Progenitor cell of endocrine pancreas (in vitro differentiated cells): ENCODE measurements at regions not wholly inside any gene's neighbourhood (a gene's known extent, or its start where the extent isn't known, plus 50 kb on each side); places are given as distances from the start of the nearest gene placed in this dataset.

ENCODE experiments used
- DNase-seq: peaks from one replicate; pipeline ENCODE4 v3.0.0; 2021; ENCODE audit warnings: low spot score; ENCODE audit not compliant: unreplicated experiment
- H3K27ac Mint-ChIP-seq: 2 replicates; pipeline ENCODE4 v1.8.0; 2021; ENCODE audit warnings: mild to moderate bottlenecking, moderate library complexity, mixed read lengths
- H3K27me3 Mint-ChIP-seq: 2 replicates; pipeline ENCODE4 v1.8.0; 2021; ENCODE audit warnings: mixed read lengths
- H3K36me3 Mint-ChIP-seq: 2 replicates; pipeline ENCODE4 v1.8.0; 2022; ENCODE audit warnings: mixed read lengths; ENCODE audit not compliant: insufficient read depth
- H3K4me1 Mint-ChIP-seq: 2 replicates; pipeline ENCODE4 v1.8.0; 2021; ENCODE audit warnings: low read depth, mixed read lengths
- H3K4me3 Mint-ChIP-seq: 2 replicates; pipeline ENCODE4 v1.8.0; 2021; ENCODE audit warnings: low read depth, mild to moderate bottlenecking, moderate library complexity, mixed read lengths
- H3K9me3 Mint-ChIP-seq: 2 replicates; pipeline ENCODE4 v1.8.0; 2021; ENCODE audit warnings: low read depth, mixed read lengths
- TF ChIP-seq, protein P1 (sequence below): fragments of 200-600 bp; sonication (generic); IDR thresholded peaks from one replicate; pipeline ENCODE4 v1.5.0; 2021; ENCODE audit warnings: antibody characterized with exemption, mild to moderate bottlenecking; ENCODE audit not compliant: unreplicated experiment

GRCh38 chr10:84783909-84784308, 455.5 kb downstream of the CCSER2 start:
- Mint-ChIP-seq H3K4me1 (peaks cover 6% of the 10 kb centered on the region), H3K36me3 (no peaks in the 10 kb centered on the region), H3K9me3 (peaks cover 7% of the 10 kb centered on the region), H3K27ac (no peak overlapping the region), H3K4me3 (no peak overlapping the region), H3K27me3 (no peaks in the 10 kb centered on the region)
- TF ChIP-seq, protein P1, sequence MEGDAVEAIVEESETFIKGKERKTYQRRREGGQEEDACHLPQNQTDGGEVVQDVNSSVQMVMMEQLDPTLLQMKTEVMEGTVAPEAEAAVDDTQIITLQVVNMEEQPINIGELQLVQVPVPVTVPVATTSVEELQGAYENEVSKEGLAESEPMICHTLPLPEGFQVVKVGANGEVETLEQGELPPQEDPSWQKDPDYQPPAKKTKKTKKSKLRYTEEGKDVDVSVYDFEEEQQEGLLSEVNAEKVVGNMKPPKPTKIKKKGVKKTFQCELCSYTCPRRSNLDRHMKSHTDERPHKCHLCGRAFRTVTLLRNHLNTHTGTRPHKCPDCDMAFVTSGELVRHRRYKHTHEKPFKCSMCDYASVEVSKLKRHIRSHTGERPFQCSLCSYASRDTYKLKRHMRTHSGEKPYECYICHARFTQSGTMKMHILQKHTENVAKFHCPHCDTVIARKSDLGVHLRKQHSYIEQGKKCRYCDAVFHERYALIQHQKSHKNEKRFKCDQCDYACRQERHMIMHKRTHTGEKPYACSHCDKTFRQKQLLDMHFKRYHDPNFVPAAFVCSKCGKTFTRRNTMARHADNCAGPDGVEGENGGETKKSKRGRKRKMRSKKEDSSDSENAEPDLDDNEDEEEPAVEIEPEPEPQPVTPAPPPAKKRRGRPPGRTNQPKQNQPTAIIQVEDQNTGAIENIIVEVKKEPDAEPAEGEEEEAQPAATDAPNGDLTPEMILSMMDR = no peak
- DNase-seq = no peak

DNA sequence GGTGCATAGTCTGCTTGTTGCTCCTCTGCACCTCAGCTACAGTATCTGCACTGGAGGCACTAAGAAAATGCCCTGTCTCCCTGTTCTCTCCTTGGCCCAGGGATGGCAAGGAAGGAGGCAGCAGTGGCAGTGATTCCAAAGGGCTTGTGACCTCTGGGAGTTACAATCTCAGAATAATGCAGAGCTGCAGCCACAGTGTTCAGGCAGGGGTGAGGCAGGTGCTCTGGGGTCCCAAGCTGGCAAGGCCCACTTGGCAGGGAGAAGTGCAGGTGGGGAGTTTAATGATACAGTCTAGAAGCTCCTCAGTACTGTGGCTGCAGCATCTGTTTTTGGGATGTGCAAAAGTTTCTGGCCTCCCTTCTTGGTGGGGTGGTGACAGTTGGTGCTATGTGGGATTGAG, 456.4 kb downstream of the CCSER2 start:
- Mint-ChIP-seq H3K36me3 (no peaks in the 10 kb centered on the region), H3K4me1 (peaks cover 6% of the 10 kb centered on the region), H3K27ac (no peak overlapping the region), H3K4me3 (no peak overlapping the region), H3K27me3 (no peaks in the 10 kb centered on the region), H3K9me3 (no peaks in the 10 kb centered on the region)
- no peak for DNase-seq
- TF ChIP-seq, protein P1 = no peak

DNA sequence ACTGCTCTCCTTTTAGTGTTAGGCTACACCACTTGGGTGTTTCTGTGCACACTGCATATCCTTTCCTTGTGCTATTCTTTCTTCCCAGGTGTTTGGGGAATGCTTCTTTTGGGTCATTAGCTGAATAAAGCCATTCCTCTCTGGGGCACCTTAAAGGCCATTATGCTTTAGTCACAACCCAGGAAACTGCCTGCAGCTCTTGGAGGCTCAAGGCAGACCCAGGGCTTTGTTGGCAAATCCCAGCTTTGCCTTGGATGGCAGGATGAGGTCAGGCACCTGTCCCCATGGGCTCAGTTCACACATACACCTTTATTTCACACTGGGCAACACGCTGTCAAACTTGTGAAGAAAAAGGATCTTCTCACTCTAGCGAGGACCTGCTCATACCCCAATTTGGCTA, 460.6 kb downstream of the CCSER2 start:
- H3K27ac Mint-ChIP-seq = no peak overlapping the region
- H3K4me1 Mint-ChIP-seq = peaks cover 3% of the 10 kb centered on the region
- DNase-seq = no peak
- H3K4me3 Mint-ChIP-seq = no peak overlapping the region
- no peaks in the 10 kb centered on the region for H3K27me3 Mint-ChIP-seq
- TF ChIP-seq, protein P1 = no peak
- H3K36me3 Mint-ChIP-seq = no peaks in the 10 kb centered on the region
- H3K9me3 Mint-ChIP-seq = no peaks in the 10 kb centered on the region

DNA sequence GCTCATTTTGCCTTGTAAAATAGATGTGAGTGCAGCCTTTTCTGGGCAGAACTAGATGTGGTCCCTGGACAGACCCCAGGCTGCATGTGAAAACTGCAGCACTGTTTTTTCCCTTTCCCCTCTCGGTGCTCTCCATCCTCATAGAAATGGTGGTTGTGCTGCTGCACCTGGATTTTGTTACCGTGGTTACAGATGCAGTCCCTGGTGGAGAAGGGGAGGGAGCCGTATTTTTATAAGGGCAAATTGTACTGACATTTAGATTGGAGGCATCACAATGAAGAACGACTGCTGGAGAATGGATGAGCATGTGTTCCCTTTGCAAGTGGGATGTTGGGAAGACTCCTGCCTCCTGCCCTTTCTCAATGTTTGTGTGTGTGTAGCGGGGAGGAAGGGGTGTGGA, 469.9 kb downstream of the CCSER2 start:
- no peak for DNase-seq
- Mint-ChIP-seq H3K36me3 (no peaks in the 10 kb centered on the region), H3K4me3 (no peak overlapping the region), H3K9me3 (peaks cover 4% of the 10 kb centered on the region), H3K27me3 (peaks cover 7% of the 10 kb centered on the region), H3K27ac (no peak overlapping the region), H3K4me1 (peaks cover 3% of the 10 kb centered on the region)
- TF ChIP-seq, protein P1 = no peak

DNA sequence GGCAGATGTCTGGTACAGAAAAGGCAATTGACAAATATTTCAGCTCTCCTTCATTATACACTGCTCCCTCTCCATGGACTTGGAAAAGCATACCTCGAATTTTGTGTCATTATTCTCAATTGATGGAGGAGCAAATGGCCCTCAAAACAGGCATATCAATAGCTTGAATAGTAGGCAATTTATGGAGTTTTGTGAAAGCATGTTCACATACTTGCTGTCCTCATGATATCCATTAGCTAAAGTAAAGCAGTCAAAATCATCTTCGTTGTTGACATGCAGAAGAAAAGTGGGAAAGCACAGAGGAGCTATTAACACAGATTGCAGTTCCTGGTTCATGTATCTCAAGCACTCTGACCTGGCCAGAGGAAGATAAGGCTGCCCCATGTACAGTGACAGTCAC, 472.8 kb downstream of the CCSER2 start:
- Mint-ChIP-seq H3K4me1 (peaks cover 3% of the 10 kb centered on the region), H3K27ac (no peak overlapping the region), H3K36me3 (peaks cover 3% of the 10 kb centered on the region), H3K27me3 (peaks cover 7% of the 10 kb centered on the region), H3K9me3 (peaks cover 4% of the 10 kb centered on the region), H3K4me3 (no peak overlapping the region)
- DNase-seq = no peak
- TF ChIP-seq, protein P1 = no peak

DNA sequence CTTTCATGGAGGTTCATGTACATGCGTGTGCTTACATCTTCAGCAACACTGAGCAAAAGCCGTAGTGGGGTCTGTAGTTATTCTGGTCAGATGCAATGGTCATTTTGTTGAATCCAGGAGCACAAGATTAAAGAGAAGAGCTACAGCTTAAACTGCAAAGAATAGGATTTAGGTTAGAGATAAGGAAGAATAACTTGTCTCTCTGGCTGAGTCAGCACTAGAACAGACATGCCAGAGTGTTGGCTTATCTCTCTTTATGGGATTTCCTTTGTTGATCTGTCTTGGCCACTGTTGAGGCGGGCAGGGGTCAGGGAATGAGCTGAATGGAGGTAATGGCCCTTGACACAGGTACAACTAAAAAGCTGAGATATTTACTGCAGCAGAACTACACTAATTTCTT, 473.5 kb downstream of the CCSER2 start:
- Mint-ChIP-seq H3K4me1 (peaks cover 3% of the 10 kb centered on the region), H3K36me3 (peaks cover 3% of the 10 kb centered on the region), H3K27ac (no peak overlapping the region), H3K9me3 (peaks cover 7% of the 10 kb centered on the region), H3K27me3 (peaks cover 7% of the 10 kb centered on the region), H3K4me3 (no peak overlapping the region)
- TF ChIP-seq, protein P1 = no peak
- DNase-seq = no peak
